Mucosa of descending colon (tissue), 3 donors: ENCODE measurements at regions not wholly inside any gene's neighbourhood (a gene's known extent, or its start where the extent isn't known, plus 50 kb on each side); places are given as distances from the start of the nearest gene placed in this dataset.
A peak's percentile ranks its signal among the peaks of the same experiment; 100 is the strongest.

Source experiments
- ATAC-seq: fragments of 200-7000 bp; cut with Tn5 transposase; one replicate; pipeline ENCODE4 v1.9.1; 2020; ENCODE audit warnings: mild to moderate bottlenecking, moderate library complexity
- DNase-seq, 3 donors: peaks; one replicate each; pipeline ENCODE4 v3.0.0-alpha.2; 2020
- H3K36me3 ChIP-seq: fragments of 200-600 bp; one replicate; pipeline ENCODE4 v1.8.0; 2021; ENCODE audit warnings: low read depth, mild to moderate bottlenecking
- H3K4me1 ChIP-seq: fragments of 200-600 bp; one replicate; pipeline ENCODE4 v1.8.0; 2021; ENCODE audit warnings: low read depth, mild to moderate bottlenecking
- H3K4me3 ChIP-seq: fragments of 200-600 bp; one replicate; pipeline ENCODE4 v1.8.0; 2021; ENCODE audit warnings: mild to moderate bottlenecking
- H3K9me3 ChIP-seq: fragments of 200-600 bp; one replicate; pipeline ENCODE4 v1.8.0; 2021; ENCODE audit warnings: mild to moderate bottlenecking
- intact Hi-C, 2 donors: fragments of 100-400 bp; cut with DNase I in 1 of 2; cut with micrococcal nuclease in 1 of 2; formaldehyde crosslinking; loops; one replicate each; pipeline versions ENCODE4 v1.11.0 to v1.11.1; 2022; cut with DNase I, micrococcal nuclease
- TF ChIP-seq, protein P1 (sequence below): fragments of 200-600 bp; IDR thresholded peaks from one replicate; pipeline ENCODE4 v1.8.0; 2022; ENCODE audit warnings: antibody characterized with exemption, mild to moderate bottlenecking
- donor health status: DM: no; HTN: no; CAD: no; lungs with moderate emphysema.
- donor health status: DM: no; HTN: no; CAD: no.
- donor health status: DM: no; HTN: yes; CAD: no.

DNA sequence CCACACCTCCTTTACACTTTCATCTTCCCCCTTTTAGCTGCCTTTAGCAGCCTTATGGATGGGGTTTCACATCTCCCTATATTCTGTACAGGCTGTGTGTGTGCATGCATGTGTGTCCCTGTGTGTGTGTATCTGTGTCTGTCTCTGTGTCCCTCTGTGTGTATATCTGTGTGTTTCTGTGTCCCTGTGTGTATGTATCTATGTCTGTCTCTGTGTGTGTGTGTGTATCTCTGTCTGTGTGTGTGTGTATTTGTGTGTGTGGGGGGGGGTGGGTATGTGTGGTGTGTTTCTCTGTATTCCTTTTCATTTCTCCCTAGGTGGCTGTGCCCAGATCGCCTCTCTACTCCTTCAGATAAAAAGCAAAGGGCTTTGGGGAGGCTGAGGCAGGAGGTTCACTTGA, 52.2 kb upstream of the CD83 start:
- DNase-seq (no peak), ATAC-seq (no peak)
- Histone ChIP-seq H3K4me1 (no peaks in the 10 kb centered on the region), H3K9me3 (no peaks in the 10 kb centered on the region), H3K4me3 (no peak overlapping the region), H3K36me3 (no peaks in the 10 kb centered on the region)
- intact Hi-C loops = loop anchor here in 1 of 2 donors (10.0 kb wide), 1 partner anchor 161 kb away; no protein-coding TSS in a partner anchor
- TF ChIP-seq, protein P1, sequence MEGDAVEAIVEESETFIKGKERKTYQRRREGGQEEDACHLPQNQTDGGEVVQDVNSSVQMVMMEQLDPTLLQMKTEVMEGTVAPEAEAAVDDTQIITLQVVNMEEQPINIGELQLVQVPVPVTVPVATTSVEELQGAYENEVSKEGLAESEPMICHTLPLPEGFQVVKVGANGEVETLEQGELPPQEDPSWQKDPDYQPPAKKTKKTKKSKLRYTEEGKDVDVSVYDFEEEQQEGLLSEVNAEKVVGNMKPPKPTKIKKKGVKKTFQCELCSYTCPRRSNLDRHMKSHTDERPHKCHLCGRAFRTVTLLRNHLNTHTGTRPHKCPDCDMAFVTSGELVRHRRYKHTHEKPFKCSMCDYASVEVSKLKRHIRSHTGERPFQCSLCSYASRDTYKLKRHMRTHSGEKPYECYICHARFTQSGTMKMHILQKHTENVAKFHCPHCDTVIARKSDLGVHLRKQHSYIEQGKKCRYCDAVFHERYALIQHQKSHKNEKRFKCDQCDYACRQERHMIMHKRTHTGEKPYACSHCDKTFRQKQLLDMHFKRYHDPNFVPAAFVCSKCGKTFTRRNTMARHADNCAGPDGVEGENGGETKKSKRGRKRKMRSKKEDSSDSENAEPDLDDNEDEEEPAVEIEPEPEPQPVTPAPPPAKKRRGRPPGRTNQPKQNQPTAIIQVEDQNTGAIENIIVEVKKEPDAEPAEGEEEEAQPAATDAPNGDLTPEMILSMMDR = no peak

- Histone ChIP-seq H3K36me3 (no peaks in the 10 kb centered on the region), H3K9me3 (no peaks in the 10 kb centered on the region), H3K4me1 (no peaks in the 10 kb centered on the region), H3K4me3 (no peak overlapping the region)
- DNase-seq (peak in 1 of 3 donors; percentile 22), ATAC-seq (peak; percentile 81)
- TF ChIP-seq, protein P1 = peak; percentile 10
- intact Hi-C loops = loop anchor here in 1 of 2 donors (10.0 kb wide), 1 partner anchor 162 kb away; no protein-coding TSS in a partner anchor
These were observed 50.7 kb upstream of the CD83 start for GRCh38 chr6:14066782-14067406.

- intact Hi-C loops = loop anchor here in 1 of 2 donors (10.0 kb wide), 1 partner anchor 163 kb away; no protein-coding TSS in a partner anchor
- no peaks in the 10 kb centered on the region for H3K4me1 ChIP-seq
- TF ChIP-seq, protein P1 = no peak
- no peaks in the 10 kb centered on the region for H3K9me3 ChIP-seq
- DNase-seq (no peak), ATAC-seq (no peak)
- H3K36me3 ChIP-seq = no peaks in the 10 kb centered on the region
- H3K4me3 ChIP-seq = no peak overlapping the region
These were observed 49.9 kb upstream of the CD83 start for GRCh38 chr6:14067656-14068055.
